ENCODE measurements at regions not wholly inside any gene's neighbourhood (a gene's known extent, or its start where the extent isn't known, plus 50 kb on each side); places are given as distances from the start of the nearest gene placed in this dataset.

GRCh38 chr13:22861958-22862466 is 318.8 kb upstream of the SGCG start:
- no peaks in the 10 kb centered on the region for H3K79me2 ChIP-seq (ENCODE audit: low read depth)
- no peak overlapping the region for H2AFZ ChIP-seq
- H3K4me2 ChIP-seq: no peak overlapping the region
- no peaks in the 10 kb centered on the region for H3K36me3 ChIP-seq (ENCODE audit: low read depth)
- CTCF ChIA-PET: no interaction called here
- no peaks in the 10 kb centered on the region for H3K27me3 ChIP-seq (ENCODE audit: insufficient read depth, low read depth)
- BruUV-seq (replicated peaks): no TSS peak
- H3K9me2 ChIP-seq (ENCODE audit: insufficient read depth): no peaks in the 10 kb centered on the region
- H3K4me1 ChIP-seq (replicated peaks; ENCODE audit: insufficient read depth): no peaks in the 10 kb centered on the region
- intact Hi-C loops (cut with micrococcal nuclease; ENCODE audit: unreplicated experiment): no loop called here
- no peak overlapping the region for H3K4me3 ChIP-seq
- no peaks in the 10 kb centered on the region for H4K20me1 ChIP-seq (ENCODE audit: insufficient read depth)
- TF ChIP-seq EZH2 (IDR thresholded peaks at IDR 0.05; ENCODE audit: low read depth) (no peak), CTCF (conservative IDR thresholded peaks at IDR 0.05) (no peak)
- H3K27ac ChIP-seq: no peak overlapping the region
- no peaks in the 10 kb centered on the region for H3F3A ChIP-seq (ENCODE audit: insufficient read depth, low read depth)
- no peak for DNase-seq
- H3K9me3 ChIP-seq (ENCODE audit: insufficient read depth, low read depth): no peaks in the 10 kb centered on the region
- POLR2A ChIA-PET (ENCODE audit: unreplicated experiment): interaction anchor here (0.5 kb wide), 1 partner anchor 787 kb away, joined by 7 read pairs; no protein-coding TSS in a partner anchor

- intact Hi-C loops (cut with micrococcal nuclease; ENCODE audit: unreplicated experiment): no loop called here
- ChIA-PET POLR2A (ENCODE audit: unreplicated experiment) (no interaction called here), CTCF (no interaction called here)
- no TSS peak for BruUV-seq (replicated peaks)
- Histone ChIP-seq H3K27ac (no peak overlapping the region), H3K4me1 (replicated peaks; ENCODE audit: insufficient read depth) (no peaks in the 10 kb centered on the region), H3K4me2 (no peak overlapping the region), H2AFZ (no peak overlapping the region), H3K36me3 (ENCODE audit: low read depth) (no peaks in the 10 kb centered on the region), H3K27me3 (ENCODE audit: insufficient read depth, low read depth) (no peaks in the 10 kb centered on the region), H4K20me1 (ENCODE audit: insufficient read depth) (no peaks in the 10 kb centered on the region), H3K4me3 (no peak overlapping the region), H3F3A (ENCODE audit: insufficient read depth, low read depth) (no peaks in the 10 kb centered on the region), H3K9me3 (ENCODE audit: insufficient read depth, low read depth) (no peaks in the 10 kb centered on the region), H3K79me2 (ENCODE audit: low read depth) (no peaks in the 10 kb centered on the region), H3K9me2 (ENCODE audit: insufficient read depth) (no peaks in the 10 kb centered on the region)
- TF ChIP-seq CTCF (conservative IDR thresholded peaks at IDR 0.05) (no peak), EZH2 (IDR thresholded peaks at IDR 0.05; ENCODE audit: low read depth) (no peak)
- DNase-seq: no peak
These were observed 318.3 kb upstream of the SGCG start for GRCh38 chr13:22862478-22862877.

GRCh38 chr13:22866221-22866620 is 314.6 kb upstream of the SGCG start:
- POLR2A ChIA-PET (ENCODE audit: unreplicated experiment): no interaction called here
- Histone ChIP-seq H3K36me3 (ENCODE audit: low read depth) (no peaks in the 10 kb centered on the region), H3K4me1 (replicated peaks; ENCODE audit: insufficient read depth) (no peaks in the 10 kb centered on the region), H3K79me2 (ENCODE audit: low read depth) (no peaks in the 10 kb centered on the region), H3K27ac (no peak overlapping the region), H3K4me3 (no peak overlapping the region), H4K20me1 (ENCODE audit: insufficient read depth) (no peaks in the 10 kb centered on the region), H3F3A (ENCODE audit: insufficient read depth, low read depth) (no peaks in the 10 kb centered on the region), H3K9me3 (ENCODE audit: insufficient read depth, low read depth) (no peaks in the 10 kb centered on the region), H3K9me2 (ENCODE audit: insufficient read depth) (no peaks in the 10 kb centered on the region), H3K27me3 (ENCODE audit: insufficient read depth, low read depth) (no peaks in the 10 kb centered on the region), H2AFZ (no peak overlapping the region), H3K4me2 (no peak overlapping the region)
- BruUV-seq (replicated peaks): no TSS peak
- intact Hi-C loops (cut with micrococcal nuclease; ENCODE audit: unreplicated experiment): no loop called here
- CTCF ChIA-PET: no interaction called here
- no peak for DNase-seq
- TF ChIP-seq CTCF (conservative IDR thresholded peaks at IDR 0.05): no peak
- no peak for TF ChIP-seq EZH2 (IDR thresholded peaks at IDR 0.05; ENCODE audit: low read depth)
